ENCODE measurements at regions not wholly inside any gene's neighbourhood (a gene's known extent, or its start where the extent isn't known, plus 50 kb on each side); places are given as distances from the start of the nearest gene placed in this dataset.

- Histone ChIP-seq H3K9me3 (ENCODE audit: low read depth) (no peaks in the 10 kb centered on the region), H4K20me1 (ENCODE audit: low read depth) (no peaks in the 10 kb centered on the region), H3K4me3 (no peak overlapping the region), H3K27ac (no peak overlapping the region), H2AFZ (replicated peaks) (no peak overlapping the region), H3K27me3 (no peaks in the 10 kb centered on the region), H3F3A (ENCODE audit: low read depth) (no peaks in the 10 kb centered on the region), H3K4me1 (no peaks in the 10 kb centered on the region), H3K9ac (no peak overlapping the region), H3K4me2 (no peak overlapping the region), H3K79me2 (ENCODE audit: low read depth) (no peaks in the 10 kb centered on the region), H3K36me3 (no peaks in the 10 kb centered on the region)
- no peak for DNase-seq (ENCODE audit: low spot score)
- Mint-ChIP-seq H3K4me3 (no peak overlapping the region), H3K27me3 (ENCODE audit: insufficient read depth, low read depth) (peaks cover 4% of the 10 kb centered on the region), H3K27ac (no peak overlapping the region), H3K36me3 (no peaks in the 10 kb centered on the region), H3K4me1 (no peaks in the 10 kb centered on the region), H3K9me3 (peaks cover 30% of the 10 kb centered on the region)
- TF ChIP-seq CTCF (IDR thresholded peaks at IDR 0.05) (no peak), EZH2 (IDR thresholded peaks at IDR 0.05) (no peak), EZH2phosphoT487 (IDR thresholded peaks at IDR 0.05) (no peak)
Observed at GRCh38 chr5:114152656-114153360, 209.1 kb upstream of the KCNN2 start.

- TF ChIP-seq CTCF (IDR thresholded peaks at IDR 0.05) (no peak), EZH2 (IDR thresholded peaks at IDR 0.05) (no peak)
- H3K79me2 ChIP-seq (ENCODE audit: low read depth), result no peaks in the 10 kb centered on the region
- no peaks in the 10 kb centered on the region for H3K9me3 ChIP-seq (ENCODE audit: low read depth)
- Mint-ChIP-seq H3K9me3 (peaks cover 27% of the 10 kb centered on the region), H3K27me3 (ENCODE audit: insufficient read depth, low read depth) (peaks cover 4% of the 10 kb centered on the region), H3K4me1 (no peaks in the 10 kb centered on the region), H3K36me3 (no peaks in the 10 kb centered on the region), H3K27ac (no peak overlapping the region), H3K4me3 (no peak overlapping the region)
- no peak overlapping the region for H3K4me2 ChIP-seq
- H3K36me3 ChIP-seq, result no peaks in the 10 kb centered on the region
- H2AFZ ChIP-seq (replicated peaks), result no peak overlapping the region
- H3K9ac ChIP-seq, result no peak overlapping the region
- H3F3A ChIP-seq (ENCODE audit: low read depth), result no peaks in the 10 kb centered on the region
- H4K20me1 ChIP-seq (ENCODE audit: low read depth), result no peaks in the 10 kb centered on the region
- no peak overlapping the region for H3K4me3 ChIP-seq
- H3K4me1 ChIP-seq, result no peaks in the 10 kb centered on the region
- no peak for DNase-seq (ENCODE audit: low spot score)
- H3K27me3 ChIP-seq, result no peaks in the 10 kb centered on the region
- no peak overlapping the region for H3K27ac ChIP-seq
Observed at GRCh38 chr5:114153392-114153791, 208.5 kb upstream of the KCNN2 start.

GRCh38 chr5:114153833-114154232 lies 208.0 kb upstream of the KCNN2 start:
- Histone ChIP-seq H3F3A (ENCODE audit: low read depth) (no peaks in the 10 kb centered on the region), H3K27ac (no peak overlapping the region), H3K9me3 (ENCODE audit: low read depth) (no peaks in the 10 kb centered on the region), H2AFZ (replicated peaks) (no peak overlapping the region), H3K9ac (no peak overlapping the region), H3K36me3 (no peaks in the 10 kb centered on the region), H3K4me3 (no peak overlapping the region), H3K4me2 (no peak overlapping the region), H3K4me1 (no peaks in the 10 kb centered on the region), H3K79me2 (ENCODE audit: low read depth) (no peaks in the 10 kb centered on the region), H4K20me1 (ENCODE audit: low read depth) (no peaks in the 10 kb centered on the region), H3K27me3 (no peaks in the 10 kb centered on the region)
- Mint-ChIP-seq H3K36me3 (no peaks in the 10 kb centered on the region), H3K27ac (no peak overlapping the region), H3K27me3 (ENCODE audit: insufficient read depth, low read depth) (peaks cover 3% of the 10 kb centered on the region), H3K4me1 (no peaks in the 10 kb centered on the region), H3K4me3 (no peak overlapping the region), H3K9me3 (peaks cover 23% of the 10 kb centered on the region)
- no peak for DNase-seq (ENCODE audit: low spot score)
- TF ChIP-seq EZH2phosphoT487 (IDR thresholded peaks at IDR 0.05) (no peak), EZH2 (IDR thresholded peaks at IDR 0.05) (no peak), CTCF (IDR thresholded peaks at IDR 0.05) (no peak)
